K562 (cell line): ENCODE measurements at regions not wholly inside any gene's neighbourhood (a gene's known extent, or its start where the extent isn't known, plus 50 kb on each side); places are given as distances from the start of the nearest gene placed in this dataset.

ENCODE experiments used
- ATAC-seq: fragments of 200-7000 bp; cut with Tn5 transposase; 3 replicates; pipeline ENCODE4 v1.9.1; 2020; ENCODE audit warnings: moderate library complexity
- BruUV-seq: library from RNA; stranded (reverse); fragments of 400-500 nt; replicated peaks from 2 replicates; lab custom pipeline; 2021; lab: Mats Ljungman, UMichigan
- CTCF ChIA-PET: fragments of 300-600 bp; formaldehyde crosslinking; extraction: SDS; loops from one replicate; lab custom pipeline; 2021; ENCODE audit warnings: low intra/inter-chr PET ratio; lab: Yijun Ruan, JAX
- POLR2A ChIA-PET: fragments of 300-600, 350-650 bp; sonication (Branson Sonifier 250); formaldehyde crosslinking; extraction: SDS; loops from one replicate; lab custom pipeline; 2021; ENCODE audit warnings: antibody characterized with exemption, inconsistent platforms; lab: Yijun Ruan, JAX
- DNase-seq, 4 experiments: peaks; one replicate each; pipeline versions ENCODE4 v3.0.0 to v3.0.0-alpha.2; 2011 to 2018; ENCODE audit warnings: low spot score in 3 of 4, mixed read lengths in 3 of 4; ENCODE audit errors: extremely low read depth in 1 of 4
- FAIRE-seq: peaks from 2 replicates; lab custom pipeline; 2011; peaks lifted over from hg19 to GRCh38; lab: Jason Lieb, UNC
- H2AFZ ChIP-seq: 2 replicates; pipeline ENCODE4 v1.6.0; 2011; ENCODE audit warnings: low read depth, low read length, control low read depth, inconsistent platforms
- H3K27ac ChIP-seq: fragments of 200-600 bp; 3 replicates; pipeline ENCODE4 v1.8.0; 2011; ENCODE audit warnings: low read depth, mild to moderate bottlenecking, control low read depth, inconsistent platforms, low read length, moderate library complexity, mixed read lengths; ENCODE audit errors: extremely low read depth
- H3K27me3 ChIP-seq, 2 experiments: fragments of 300-600 bp in 1 of 2; 2 replicates in 1 of 2; 3 replicates in 1 of 2; pipeline versions ENCODE4 v1.6.0 to v1.8.0; 2011; ENCODE audit warnings: inconsistent platforms in 2 of 2, low read length in 2 of 2, mild to moderate bottlenecking in 1 of 2, mixed read lengths in 1 of 2, moderate library complexity in 1 of 2; ENCODE audit not compliant: control insufficient read depth in 2 of 2, insufficient read depth in 2 of 2
- H3K36me3 ChIP-seq: fragments of 300-600 bp; 3 replicates; pipeline ENCODE4 v1.8.0; 2011; ENCODE audit warnings: mild to moderate bottlenecking, low read length, inconsistent platforms; ENCODE audit not compliant: control insufficient read depth, insufficient read depth
- H3K4me1 ChIP-seq, 2 experiments: fragments of 200-600 bp in 1 of 2; replicated peaks in 1 of 2; 2 replicates in 1 of 2; 3 replicates in 1 of 2; pipeline versions ENCODE4 v1.5.1 to v1.8.0; 2011; ENCODE audit warnings: inconsistent platforms in 2 of 2, low read length in 2 of 2, mild to moderate bottlenecking in 1 of 2, mixed read lengths in 1 of 2, moderate library complexity in 1 of 2; ENCODE audit not compliant: control insufficient read depth in 2 of 2, insufficient read depth in 2 of 2
- H3K4me2 ChIP-seq: 2 replicates; pipeline ENCODE4 v1.6.1; 2011; ENCODE audit warnings: low read length, control low read depth, inconsistent platforms, mixed read lengths; ENCODE audit not compliant: insufficient read depth
- H3K4me3 ChIP-seq: fragments of 200-600 bp; sonication (generic), shearing (Covaris generic); 2 replicates; pipeline ENCODE4 v1.5.1; 2016; ENCODE audit warnings: control low read depth, inconsistent platforms
- H3K79me2 ChIP-seq: fragments of 200-600 bp; 3 replicates; pipeline ENCODE4 v1.8.0; 2011; ENCODE audit warnings: low read length, inconsistent platforms; ENCODE audit not compliant: control insufficient read depth, insufficient read depth
- H3K9ac ChIP-seq, 2 experiments: 2 replicates each; pipeline versions ENCODE4 v1.6.0 to v1.6.1; 2011; ENCODE audit warnings: low read depth in 2 of 2, low read length in 2 of 2, control low read depth in 1 of 2, inconsistent platforms in 1 of 2, mild to moderate bottlenecking in 1 of 2, mixed read lengths in 1 of 2; ENCODE audit not compliant: insufficient read depth in 1 of 2
- H3K9me1 ChIP-seq: one replicate; pipeline ENCODE4 v1.6.0; 2011; ENCODE audit warnings: inconsistent platforms, mild to moderate bottlenecking, low read length, moderate library complexity; ENCODE audit not compliant: control insufficient read depth, insufficient read depth
- H3K9me3 ChIP-seq: replicated peaks from 2 replicates; pipeline ENCODE4 v1.5.1; 2011; ENCODE audit warnings: low read depth, low read length, inconsistent platforms; ENCODE audit not compliant: control insufficient read depth, insufficient read depth
- H4K20me1 ChIP-seq: replicated peaks from 2 replicates; pipeline ENCODE4 v1.6.1; 2011; ENCODE audit warnings: low read length, inconsistent platforms, mixed read lengths; ENCODE audit not compliant: control insufficient read depth, insufficient read depth
- PRDM10 ChIP-seq: fragments of 450-650 bp; IDR thresholded peaks from 2 replicates; pipeline ENCODE4 v1.6.1; 2018; ENCODE audit not compliant: partially characterized antibody
- YY1 ChIP-seq, 3 experiments: IDR thresholded peaks; 2 replicates each; pipeline ENCODE4 v1.6.1; 2011; ENCODE audit warnings: low read length in 2 of 3, mild to moderate bottlenecking in 2 of 3, moderate library complexity in 2 of 3, borderline replicate concordance in 1 of 3, control low read depth in 1 of 3, low read depth in 1 of 3; ENCODE audit not compliant: insufficient read depth in 3 of 3, insufficient replicate concordance in 2 of 3, control insufficient read depth in 1 of 3, insufficient read length in 1 of 3; ENCODE audit errors: extremely low read depth in 1 of 3
- ZNF668 ChIP-seq: fragments of 250-450 bp; sonication (Bioruptor Pico); IDR thresholded peaks from 2 replicates; pipeline ENCODE4 v1.8.0; 2022; ENCODE audit warnings: mild to moderate bottlenecking, inconsistent platforms
- WGBS: fragments of 100-300 bp; shearing (Covaris generic); methylation state at CpG from one replicate; pipeline ENCODE4 v1.1.6; 2016; ENCODE audit warnings: low coverage, mixed read lengths; ENCODE audit not compliant: insufficient coverage; ENCODE audit errors: missing lambda C conversion rate; 5-methylcytosine and 5-hydroxymethylcytosine counted together
- in situ Hi-C: fragments of 300-500 bp; cut with MboI; formaldehyde crosslinking; loops from 4 replicates; pipeline ENCODE4 v1.15.0; 2018; ENCODE audit warnings: inconsistent platforms, mixed read lengths
- intact Hi-C: fragments of 100-400 bp; cut with micrococcal nuclease; formaldehyde crosslinking; loops from 2 replicates; pipeline ENCODE4 v1.14.2; 2022

GRCh38 chr7:156063241-156063810 is 251.1 kb upstream of the SHH start:
- peak in 1 of 3 experiments; percentile 27 for TF ChIP-seq YY1 (IDR thresholded peaks at IDR 0.05; ENCODE audit: borderline replicate concordance in 1 of 3, control insufficient read depth in 1 of 3, extremely low read depth in 1 of 3, insufficient read depth in 3 of 3, insufficient read length in 1 of 3, insufficient replicate concordance in 2 of 3, low read depth in 1 of 3, low read length in 2 of 3)
- TF ChIP-seq PRDM10 = peak; percentile 73
- no peak for TF ChIP-seq ZNF668 (CRISPR knock-in tag)
- CTCF ChIA-PET = no interaction called here
- no peak overlapping the region for H3K4me3 ChIP-seq
- in situ Hi-C loops (no loop called here), intact Hi-C loops (no loop called here)
- no peak for DNase-seq
- H3K27ac ChIP-seq = no peak overlapping the region
- H3K79me2 ChIP-seq = no peaks in the 10 kb centered on the region
- H3K9me3 ChIP-seq = peaks cover 3% of the 10 kb centered on the region; the same call in 1 of the 2 replicates
- BruUV-seq = no TSS peak
- WGBS = 1% methylated on average over 28 of the region's 28 CpGs
- no peak overlapping the region for H3K4me2 ChIP-seq
- no peaks in the 10 kb centered on the region for H3K4me1 ChIP-seq
- POLR2A ChIA-PET = no interaction called here
- peaks cover 27 to 81% of the 10 kb centered on the region in 2 experiments for H3K27me3 ChIP-seq
- H2AFZ ChIP-seq = no peak overlapping the region
- no peaks in the 10 kb centered on the region for H3K9me1 ChIP-seq
- H4K20me1 ChIP-seq = no peaks in the 10 kb centered on the region
- H3K9ac ChIP-seq = no peak overlapping the region
- H3K36me3 ChIP-seq = no peaks in the 10 kb centered on the region
- no peak for ATAC-seq
- FAIRE-seq = no peak
